Lung (tissue), 11 donors: ENCODE measurements at regions not wholly inside any gene's neighbourhood (a gene's known extent, or its start where the extent isn't known, plus 50 kb on each side); places are given as distances from the start of the nearest gene placed in this dataset.
A peak's percentile ranks its signal among the peaks of the same experiment; 100 is the strongest.

Experiments used
- ATAC-seq: fragments of 200-7000 bp; cut with Tn5 transposase; one replicate; pipeline ENCODE4 v1.9.1; 2020; ENCODE audit warnings: moderate number of reproducible peaks; ENCODE audit not compliant: insufficient read depth, low FRiP score
- DNase-seq, 3 donors: peaks; one replicate each; pipeline ENCODE4 v3.0.0-alpha.2; 2013 to 2017
- H3K27ac ChIP-seq, 2 donors: one replicate each; pipeline ENCODE4 v1.5.1; 2013; ENCODE audit warnings: mild to moderate bottlenecking in 2 of 2, moderate library complexity in 2 of 2, control low read depth in 1 of 2, inconsistent platforms in 1 of 2, low read depth in 1 of 2, low read length in 1 of 2
- H3K27me3 ChIP-seq, 3 donors: one replicate each; pipeline ENCODE4 v1.5.1; 2013; ENCODE audit warnings: low read length in 2 of 3; ENCODE audit not compliant: control insufficient read depth in 3 of 3, insufficient read depth in 3 of 3
- H3K36me3 ChIP-seq, 4 donors: one replicate each; pipeline ENCODE4 v1.5.1; 2013; ENCODE audit warnings: low read length in 4 of 4, mild to moderate bottlenecking in 1 of 4, moderate library complexity in 1 of 4; ENCODE audit not compliant: control insufficient read depth in 4 of 4, insufficient read depth in 4 of 4
- H3K4me1 ChIP-seq, 5 donors: one replicate each; pipeline ENCODE4 v1.5.1; 2013; ENCODE audit warnings: low read length in 5 of 5, mild to moderate bottlenecking in 2 of 5, moderate library complexity in 1 of 5; ENCODE audit not compliant: control insufficient read depth in 5 of 5, insufficient read depth in 5 of 5
- H3K4me3 ChIP-seq: one replicate; pipeline ENCODE4 v1.5.1; 2013; ENCODE audit warnings: mild to moderate bottlenecking, control low read depth, moderate library complexity
- H3K9ac ChIP-seq, 2 donors: one replicate each; pipeline ENCODE4 v1.5.1; 2013; ENCODE audit warnings: low read length in 2 of 2, control low read depth in 1 of 2; ENCODE audit not compliant: insufficient read depth in 1 of 2
- H3K9me3 ChIP-seq, 4 donors: one replicate each; pipeline ENCODE4 v1.5.1; 2013; ENCODE audit warnings: low read length in 3 of 4, mild to moderate bottlenecking in 1 of 4, moderate library complexity in 1 of 4; ENCODE audit not compliant: control insufficient read depth in 4 of 4, insufficient read depth in 3 of 4
- CTCF ChIP-seq: IDR thresholded peaks from 2 replicates; pipeline ENCODE4 v1.5.1; 2012; ENCODE audit warnings: mild to moderate bottlenecking; ENCODE audit errors: control extremely low read depth, extremely low read depth
- WGBS, 2 donors: extraction: QIAGEN DNeasy Blood & Tissue Kit; methylation state at CpG; one replicate each; pipeline ENCODE4 v1.1.7; 2013; 5-methylcytosine and 5-hydroxymethylcytosine counted together
- donor health status: control.
- donor health status: control.
- donor health status: Bipolar disorder and iron deficiency.
- donor health status: healthy.
- donor health status: DM: yes; HTN: yes; CAD: no.

- no peak for TF ChIP-seq CTCF
- H3K27ac ChIP-seq, result no peak overlapping the region
- H3K9ac ChIP-seq, result no peak overlapping the region
- no peak for DNase-seq
- H3K36me3 ChIP-seq, result no peaks in the 10 kb centered on the region
- H3K4me3 ChIP-seq, result no peak overlapping the region
- H3K4me1 ChIP-seq, result no peaks in the 10 kb centered on the region
- ATAC-seq, result no peak
- 93 to 97% methylated on average over 1 of the region's 1 CpG for WGBS, 2 donors
- no peaks in the 10 kb centered on the region for H3K9me3 ChIP-seq
- no peaks in the 10 kb centered on the region for H3K27me3 ChIP-seq
These were observed 412.5 kb upstream of the OR4E1 start for GRCh38 chr14:22086131-22086530.

GRCh38 chr14:22084393-22085281 lies 411.0 kb upstream of the OR4E1 start:
- no peaks in the 10 kb centered on the region for H3K27me3 ChIP-seq
- H3K9me3 ChIP-seq, result no peaks in the 10 kb centered on the region
- 47 to 52% methylated on average over 6 of the region's 6 CpGs for WGBS, 2 donors
- peaks cover 0 to 12% (median 0%) of the 10 kb centered on the region in 5 donors for H3K4me1 ChIP-seq
- no peaks in the 10 kb centered on the region for H3K36me3 ChIP-seq
- peak; percentile 19 for TF ChIP-seq CTCF
- H3K9ac ChIP-seq, result no peak overlapping the region
- DNase-seq (peak in 2 of 3 donors; percentile 73 to 83), ATAC-seq (no peak)
- no peak overlapping the region for H3K4me3 ChIP-seq
- no peak overlapping the region for H3K27ac ChIP-seq

GRCh38 chr14:22081337-22081736 lies 407.7 kb upstream of the OR4E1 start:
- TF ChIP-seq CTCF, result no peak
- Histone ChIP-seq H3K9me3 (no peaks in the 10 kb centered on the region), H3K36me3 (no peaks in the 10 kb centered on the region), H3K4me3 (no peak overlapping the region), H3K4me1 (peaks cover 0 to 14% (median 0%) of the 10 kb centered on the region in 5 donors), H3K27ac (no peak overlapping the region), H3K9ac (no peak overlapping the region), H3K27me3 (no peaks in the 10 kb centered on the region)
- WGBS, 2 donors, result 46 to 65% methylated on average over 1 of the region's 1 CpG
- DNase-seq (no peak), ATAC-seq (no peak)
